Medulla oblongata (tissue), 1 donor: ENCODE measurements at regions not wholly inside any gene's neighbourhood (a gene's known extent, or its start where the extent isn't known, plus 50 kb on each side); places are given as distances from the start of the nearest gene placed in this dataset.
"Not testable (repeated sequence)": the region's sequence is repeated elsewhere in the genome, so short reads cannot be mapped to it uniquely, and the experiment has no call there.

Source experiments
- DNase-seq: peaks from one replicate; pipeline ENCODE4 v3.0.0-alpha.2; 2015; ENCODE audit errors: extremely low spot score

- no peak for DNase-seq
Observed at GRCh38 chr2:199570934-199571333, 113.2 kb upstream of the SATB2 start.

DNA sequence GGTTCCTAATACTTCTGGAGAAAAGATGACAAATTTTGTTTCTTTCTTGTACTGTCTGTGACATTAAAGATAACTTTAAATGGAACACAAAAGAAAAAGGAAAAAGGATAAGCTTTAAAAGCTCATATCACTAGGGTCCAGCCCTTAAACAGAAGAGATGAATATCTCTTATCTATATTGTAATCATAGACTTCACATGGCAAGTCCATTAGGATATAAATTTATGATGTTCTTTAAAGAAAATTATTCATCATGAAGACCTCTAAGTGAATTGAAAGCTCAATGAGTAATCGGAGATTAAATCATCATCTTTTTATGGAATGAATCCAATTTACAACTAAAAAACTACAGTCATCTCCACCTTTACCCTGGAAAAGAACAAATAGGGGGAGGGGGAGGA is 111.6 kb upstream of the SATB2 start:
- DNase-seq, result no peak

GRCh38 chr2:199558156-199558555 is 100.4 kb upstream of the SATB2 start:
- no peak for DNase-seq

GRCh38 chr2:199556527-199557285 is 99.0 kb upstream of the SATB2 start:
- no peak for DNase-seq

DNA sequence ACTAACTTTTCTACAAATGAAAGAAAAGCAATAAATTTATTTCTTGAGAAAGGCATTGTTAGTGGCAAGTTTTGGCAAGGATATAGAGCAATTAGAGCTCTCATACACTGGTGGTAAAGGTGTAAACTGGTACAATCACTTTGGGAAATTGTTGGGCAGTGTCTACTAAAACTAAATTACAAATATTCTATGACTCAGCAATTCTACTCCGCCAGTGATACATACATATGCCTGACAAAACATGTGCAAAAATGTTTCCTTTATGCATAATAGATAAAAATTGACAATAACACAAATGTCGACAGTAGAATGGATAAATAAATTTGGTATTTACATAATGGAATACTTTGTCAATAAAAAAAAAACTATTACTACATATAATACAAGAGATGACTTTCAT is 96.3 kb upstream of the SATB2 start:
- DNase-seq, result no peak

DNA sequence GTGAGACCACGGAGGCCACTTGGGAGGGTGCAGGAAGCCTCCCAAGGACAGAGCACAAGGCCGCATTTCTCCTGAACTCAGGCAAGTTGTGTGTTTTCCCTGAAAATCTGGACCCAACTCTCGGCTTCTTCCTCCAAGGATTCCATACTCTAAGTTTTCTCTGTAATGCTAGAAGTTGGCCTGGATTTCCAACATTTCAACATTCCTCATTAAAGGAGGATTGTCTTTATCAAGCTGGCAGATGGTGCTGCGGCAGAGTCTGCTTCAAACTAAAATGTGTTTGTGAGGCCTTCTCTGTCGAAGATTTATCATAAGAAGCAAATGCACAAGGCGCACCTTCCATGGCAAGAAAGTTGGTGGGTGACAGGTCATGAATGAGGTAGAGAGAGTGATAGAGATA is 94.4 kb upstream of the SATB2 start:
- no peak for DNase-seq

DNA sequence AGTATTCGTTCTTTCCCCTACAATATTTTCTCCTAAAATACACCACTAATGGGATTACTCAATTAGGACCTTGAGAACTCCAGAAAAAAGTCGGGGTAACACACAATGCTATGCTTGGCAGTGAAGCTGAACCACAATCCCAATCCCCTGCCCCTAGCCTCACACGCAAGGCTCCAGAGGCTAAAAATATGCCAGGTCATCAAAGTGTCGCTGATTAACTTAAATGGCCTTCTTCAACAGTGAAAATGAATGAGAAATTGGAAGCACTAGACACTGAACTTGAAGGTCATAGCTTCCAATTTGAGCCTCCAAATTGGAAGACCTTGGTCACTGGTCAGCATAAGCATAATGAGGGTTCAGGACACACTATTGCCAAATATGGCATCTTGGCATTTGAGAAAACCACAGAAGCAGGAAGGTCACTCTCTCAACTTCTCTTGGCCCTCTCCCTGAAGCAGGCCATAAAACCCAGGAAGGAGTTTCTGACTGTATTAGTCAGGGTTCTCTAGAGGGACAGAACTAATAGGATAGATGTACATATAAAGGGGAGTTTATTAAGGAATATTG is 86.0 kb upstream of the SATB2 start:
- no peak for DNase-seq

DNA sequence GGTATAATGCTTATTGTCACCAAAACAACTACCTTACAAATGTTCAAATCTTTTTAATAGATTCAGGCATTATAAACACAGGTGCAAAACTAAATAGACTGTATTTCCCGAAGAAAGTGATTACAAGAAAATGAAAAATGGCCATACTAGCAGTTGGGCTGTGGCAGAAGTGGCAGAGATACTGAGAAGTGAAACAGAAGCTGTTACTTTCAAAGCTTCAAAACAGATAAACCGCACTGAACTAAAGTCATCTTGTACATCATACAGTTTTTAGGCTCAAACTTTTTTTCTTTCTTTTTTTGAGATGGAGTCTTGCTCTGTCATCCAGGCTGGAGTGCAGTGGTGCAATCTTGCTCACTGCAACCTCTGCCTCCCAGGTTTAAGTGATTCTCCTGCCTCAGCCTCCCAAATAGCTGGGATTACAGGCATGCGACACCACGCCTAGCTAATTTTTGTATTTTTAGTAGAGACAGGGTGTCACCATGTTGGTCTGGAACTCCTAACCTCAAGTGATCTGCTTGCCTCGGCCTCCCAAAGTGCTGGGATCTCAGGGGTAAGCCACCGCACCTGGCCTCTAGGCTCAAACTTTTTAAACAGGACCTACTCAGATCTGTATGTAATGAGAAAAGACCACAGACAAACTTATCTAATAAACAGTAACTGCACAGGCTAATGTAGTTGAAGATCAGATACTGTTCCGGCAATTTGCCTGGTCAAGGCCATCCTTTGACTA is 77.9 kb upstream of the SATB2 start:
- DNase-seq, result no peak

- DNase-seq, result not testable (repeated sequence)
Observed at GRCh38 chr2:199533873-199534272, 76.1 kb upstream of the SATB2 start.

DNA sequence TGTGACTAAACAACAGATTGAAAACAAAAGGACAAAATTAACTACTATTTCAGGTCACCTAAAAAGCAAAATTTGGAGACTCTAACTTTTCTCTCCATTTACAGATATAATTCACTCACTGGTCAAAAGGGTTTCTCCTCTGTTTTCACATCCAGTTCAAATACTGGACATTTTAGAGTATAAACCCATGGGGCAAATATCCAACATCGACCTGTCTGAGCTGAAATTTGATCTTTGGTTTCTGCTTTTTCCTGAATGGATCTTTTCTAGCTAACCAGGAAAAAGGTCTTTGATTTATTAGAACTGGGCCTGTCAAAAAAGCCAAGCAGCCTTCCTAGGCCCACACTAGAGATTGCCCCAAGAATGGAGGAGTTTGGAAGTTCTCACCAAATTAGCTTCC is 69.3 kb upstream of the SATB2 start:
- DNase-seq, result no peak

GRCh38 chr2:199524689-199525574 is 67.2 kb upstream of the SATB2 start:
- DNase-seq, result no peak

DNA sequence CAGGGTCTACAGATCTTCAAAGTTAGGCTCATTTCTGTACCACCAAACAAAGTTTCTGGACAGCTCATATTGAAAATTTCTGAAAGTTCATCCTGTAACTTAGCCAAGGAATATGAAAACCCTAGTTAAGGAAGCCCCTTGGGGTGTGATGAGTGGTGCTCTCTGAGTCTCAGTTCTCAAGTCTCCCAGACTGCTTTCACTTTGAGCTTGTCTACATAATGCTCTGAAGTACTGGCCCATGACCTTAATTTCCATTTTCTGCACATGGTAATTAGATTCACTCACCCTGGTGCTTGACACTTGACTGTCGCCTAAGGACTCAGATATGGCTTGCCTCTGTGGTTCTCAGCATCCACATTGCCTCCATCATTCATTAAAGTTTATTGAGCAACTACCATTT is 51.7 kb upstream of the SATB2 start:
- no peak for DNase-seq
